ENCODE measurements at regions not wholly inside any gene's neighbourhood (a gene's known extent, or its start where the extent isn't known, plus 50 kb on each side); places are given as distances from the start of the nearest gene placed in this dataset.

GRCh38 chr6:8686077-8686476 is 250.7 kb upstream of the SLC35B3 start:
- Mint-ChIP-seq H3K4me1 (ENCODE audit: low read depth in 2 of 2) (no peaks in the 10 kb centered on the region), H3K4me3 (no peak overlapping the region), H3K36me3 (ENCODE audit: insufficient read depth) (no peaks in the 10 kb centered on the region), H3K27ac (no peak overlapping the region), H3K27me3 (no peaks in the 10 kb centered on the region), H3K9me3 (peaks cover 12 to 22% of the 10 kb centered on the region in 2 donors)
- no peak for DNase-seq
- ATAC-seq (replicated peaks) = no peak

GRCh38 chr6:8683204-8683603 is 247.9 kb upstream of the SLC35B3 start:
- H3K9me3 Mint-ChIP-seq = peaks cover 10 to 20% of the 10 kb centered on the region in 2 donors
- no peak overlapping the region for H3K27ac Mint-ChIP-seq
- H3K4me1 Mint-ChIP-seq (ENCODE audit: low read depth in 2 of 2) = no peaks in the 10 kb centered on the region
- no peak overlapping the region for H3K4me3 Mint-ChIP-seq
- H3K36me3 Mint-ChIP-seq (ENCODE audit: insufficient read depth) = no peaks in the 10 kb centered on the region
- DNase-seq (no peak), ATAC-seq (replicated peaks) (no peak)
- H3K27me3 Mint-ChIP-seq = no peaks in the 10 kb centered on the region

- Mint-ChIP-seq H3K4me3 (no peak overlapping the region), H3K36me3 (ENCODE audit: insufficient read depth) (no peaks in the 10 kb centered on the region), H3K4me1 (ENCODE audit: low read depth in 2 of 2) (no peaks in the 10 kb centered on the region), H3K27me3 (no peaks in the 10 kb centered on the region), H3K9me3 (peaks cover 5 to 9% of the 10 kb centered on the region in 2 donors), H3K27ac (no peak overlapping the region)
- ATAC-seq (replicated peaks) = no peak
- DNase-seq = no peak
These were observed 244.5 kb upstream of the SLC35B3 start for GRCh38 chr6:8679823-8680222.

GRCh38 chr6:8678466-8678865 is 243.1 kb upstream of the SLC35B3 start:
- Mint-ChIP-seq H3K9me3 (peaks cover 5 to 11% of the 10 kb centered on the region in 2 donors), H3K36me3 (ENCODE audit: insufficient read depth) (no peaks in the 10 kb centered on the region), H3K4me1 (ENCODE audit: low read depth in 2 of 2) (no peaks in the 10 kb centered on the region), H3K27me3 (no peaks in the 10 kb centered on the region), H3K27ac (no peak overlapping the region), H3K4me3 (no peak overlapping the region)
- DNase-seq = no peak
- ATAC-seq (replicated peaks) = no peak

- H3K4me3 Mint-ChIP-seq = no peak overlapping the region
- H3K27ac Mint-ChIP-seq = no peak overlapping the region
- no peak for DNase-seq
- no peaks in the 10 kb centered on the region for H3K27me3 Mint-ChIP-seq
- no peaks in the 10 kb centered on the region for H3K36me3 Mint-ChIP-seq (ENCODE audit: insufficient read depth)
- no peaks in the 10 kb centered on the region for H3K4me1 Mint-ChIP-seq (ENCODE audit: low read depth in 2 of 2)
- H3K9me3 Mint-ChIP-seq = peaks cover 6 to 8% of the 10 kb centered on the region in 2 donors
- ATAC-seq (replicated peaks) = no peak
These were observed 238.8 kb upstream of the SLC35B3 start for GRCh38 chr6:8674126-8674525.

GRCh38 chr6:8672882-8673281 is 237.5 kb upstream of the SLC35B3 start:
- Mint-ChIP-seq H3K4me1 (ENCODE audit: low read depth in 2 of 2) (no peaks in the 10 kb centered on the region), H3K27ac (no peak overlapping the region), H3K36me3 (ENCODE audit: insufficient read depth) (no peaks in the 10 kb centered on the region), H3K9me3 (peaks cover 4 to 8% of the 10 kb centered on the region in 2 donors), H3K27me3 (no peaks in the 10 kb centered on the region), H3K4me3 (no peak overlapping the region)
- ATAC-seq (replicated peaks) (no peak), DNase-seq (no peak)

GRCh38 chr6:8670792-8671191 is 235.4 kb upstream of the SLC35B3 start:
- Mint-ChIP-seq H3K36me3 (ENCODE audit: insufficient read depth) (no peaks in the 10 kb centered on the region), H3K4me3 (no peak overlapping the region), H3K27me3 (no peaks in the 10 kb centered on the region), H3K27ac (no peak overlapping the region), H3K4me1 (ENCODE audit: low read depth in 2 of 2) (no peaks in the 10 kb centered on the region), H3K9me3 (peaks cover 8 to 11% of the 10 kb centered on the region in 2 donors)
- ATAC-seq (replicated peaks) (no peak), DNase-seq (no peak)

- no peak for DNase-seq
- H3K27me3 Mint-ChIP-seq = no peaks in the 10 kb centered on the region
- H3K4me1 Mint-ChIP-seq (ENCODE audit: low read depth in 2 of 2) = no peaks in the 10 kb centered on the region
- H3K36me3 Mint-ChIP-seq (ENCODE audit: insufficient read depth) = no peaks in the 10 kb centered on the region
- H3K9me3 Mint-ChIP-seq = peaks cover 0 to 8% of the 10 kb centered on the region in 2 donors
- ATAC-seq (replicated peaks) = no peak
- no peak overlapping the region for H3K27ac Mint-ChIP-seq
- H3K4me3 Mint-ChIP-seq = no peak overlapping the region
These were observed 229.4 kb upstream of the SLC35B3 start for GRCh38 chr6:8664700-8665099.

- ATAC-seq (replicated peaks) = no peak
- H3K9me3 Mint-ChIP-seq = peaks cover 0 to 8% of the 10 kb centered on the region in 2 donors
- no peaks in the 10 kb centered on the region for H3K4me1 Mint-ChIP-seq (ENCODE audit: low read depth in 2 of 2)
- H3K36me3 Mint-ChIP-seq (ENCODE audit: insufficient read depth) = no peaks in the 10 kb centered on the region
- DNase-seq = no peak
- no peaks in the 10 kb centered on the region for H3K27me3 Mint-ChIP-seq
- H3K27ac Mint-ChIP-seq = no peak overlapping the region
- H3K4me3 Mint-ChIP-seq = no peak overlapping the region
These were observed 228.7 kb upstream of the SLC35B3 start for GRCh38 chr6:8664070-8664469.

GRCh38 chr6:8659404-8660189 is 224.3 kb upstream of the SLC35B3 start:
- DNase-seq (no peak), ATAC-seq (replicated peaks) (no peak)
- H3K4me3 Mint-ChIP-seq = no peak overlapping the region
- H3K9me3 Mint-ChIP-seq = peaks cover 7 to 17% of the 10 kb centered on the region in 2 donors
- H3K27me3 Mint-ChIP-seq = no peaks in the 10 kb centered on the region
- no peaks in the 10 kb centered on the region for H3K4me1 Mint-ChIP-seq (ENCODE audit: low read depth in 2 of 2)
- H3K27ac Mint-ChIP-seq = no peak overlapping the region
- no peaks in the 10 kb centered on the region for H3K36me3 Mint-ChIP-seq (ENCODE audit: insufficient read depth)

- no peak overlapping the region for H3K4me3 Mint-ChIP-seq
- DNase-seq = no peak
- ATAC-seq (replicated peaks) = no peak
- H3K27ac Mint-ChIP-seq = no peak overlapping the region
- H3K9me3 Mint-ChIP-seq = peaks cover 9 to 17% of the 10 kb centered on the region in 2 donors
- no peaks in the 10 kb centered on the region for H3K4me1 Mint-ChIP-seq (ENCODE audit: low read depth in 2 of 2)
- no peaks in the 10 kb centered on the region for H3K27me3 Mint-ChIP-seq
- H3K36me3 Mint-ChIP-seq (ENCODE audit: insufficient read depth) = no peaks in the 10 kb centered on the region
These were observed 223.1 kb upstream of the SLC35B3 start for GRCh38 chr6:8658416-8658815.

- H3K9me3 Mint-ChIP-seq = peaks cover 9 to 17% of the 10 kb centered on the region in 2 donors
- no peak overlapping the region for H3K27ac Mint-ChIP-seq
- no peaks in the 10 kb centered on the region for H3K27me3 Mint-ChIP-seq
- H3K4me1 Mint-ChIP-seq (ENCODE audit: low read depth in 2 of 2) = no peaks in the 10 kb centered on the region
- no peaks in the 10 kb centered on the region for H3K36me3 Mint-ChIP-seq (ENCODE audit: insufficient read depth)
- DNase-seq (no peak), ATAC-seq (replicated peaks) (no peak)
- no peak overlapping the region for H3K4me3 Mint-ChIP-seq
These were observed 222.2 kb upstream of the SLC35B3 start for GRCh38 chr6:8657522-8657921.

GRCh38 chr6:8655670-8656454 is 220.5 kb upstream of the SLC35B3 start:
- Mint-ChIP-seq H3K27ac (no peak overlapping the region), H3K4me3 (no peak overlapping the region), H3K36me3 (ENCODE audit: insufficient read depth) (no peaks in the 10 kb centered on the region), H3K9me3 (peaks cover 16 to 28% of the 10 kb centered on the region in 2 donors), H3K27me3 (no peaks in the 10 kb centered on the region), H3K4me1 (ENCODE audit: low read depth in 2 of 2) (no peaks in the 10 kb centered on the region)
- ATAC-seq (replicated peaks) (no peak), DNase-seq (no peak)

GRCh38 chr6:8652710-8653109 is 217.4 kb upstream of the SLC35B3 start:
- Mint-ChIP-seq H3K36me3 (ENCODE audit: insufficient read depth) (no peaks in the 10 kb centered on the region), H3K27ac (no peak overlapping the region), H3K9me3 (peaks cover 18 to 40% of the 10 kb centered on the region in 2 donors), H3K4me1 (ENCODE audit: low read depth in 2 of 2) (no peaks in the 10 kb centered on the region), H3K4me3 (no peak overlapping the region), H3K27me3 (no peaks in the 10 kb centered on the region)
- no peak for ATAC-seq (replicated peaks)
- no peak for DNase-seq

Measured in effector memory CD8-positive, alpha-beta T cell (primary cell).